GM18508 (cell line): ENCODE measurements at regions not wholly inside any gene's neighbourhood (a gene's known extent, or its start where the extent isn't known, plus 50 kb on each side); places are given as distances from the start of the nearest gene placed in this dataset.

Source experiments
- ATAC-seq: cut with Tn5 transposase; IDR thresholded peaks from one replicate; pipeline ENCODE4 v1.9.1; 2021; ENCODE audit warnings: moderate number of reproducible peaks; ENCODE audit not compliant: insufficient read depth, unreplicated experiment

GRCh38 chr10:88122145-88122544 lies 258.7 kb downstream of the PTEN start:
- ATAC-seq, result no peak

- no peak for ATAC-seq
These were observed 259.2 kb downstream of the PTEN start for GRCh38 chr10:88122576-88122975.

GRCh38 chr10:88125766-88126165 lies 262.3 kb downstream of the PTEN start:
- no peak for ATAC-seq

- ATAC-seq, result no peak
These were observed 263.3 kb downstream of the PTEN start for GRCh38 chr10:88126699-88127098.

- ATAC-seq, result no peak
These were observed 263.8 kb downstream of the PTEN start for GRCh38 chr10:88127269-88127668.

- ATAC-seq, result no peak
These were observed 264.3 kb downstream of the PTEN start for GRCh38 chr10:88127766-88128165.

- no peak for ATAC-seq
These were observed 265.6 kb downstream of the PTEN start for GRCh38 chr10:88129013-88129412.

- no peak for ATAC-seq
These were observed 267.5 kb downstream of the PTEN start for GRCh38 chr10:88130912-88131311.

- no peak for ATAC-seq
These were observed 268.2 kb downstream of the PTEN start for GRCh38 chr10:88131511-88132139.

- no peak for ATAC-seq
These were observed 273.3 kb downstream of the PTEN start for GRCh38 chr10:88136712-88137111.

GRCh38 chr10:88138319-88138848 lies 275.0 kb downstream of the PTEN start:
- ATAC-seq, result peak; percentile 72

- ATAC-seq, result no peak
These were observed 283.8 kb downstream of the PTEN start for GRCh38 chr10:88147000-88147798.

GRCh38 chr10:88149906-88150305 lies 286.5 kb downstream of the PTEN start:
- ATAC-seq, result no peak

GRCh38 chr10:88150339-88150738 lies 286.9 kb downstream of the PTEN start:
- ATAC-seq, result no peak

GRCh38 chr10:88152728-88153133 lies 289.3 kb downstream of the PTEN start:
- peak; percentile 68 for ATAC-seq

- ATAC-seq, result no peak
These were observed 291.3 kb downstream of the PTEN start for GRCh38 chr10:88154596-88155250.

GRCh38 chr10:88156341-88156740 lies 292.9 kb downstream of the PTEN start:
- no peak for ATAC-seq

- ATAC-seq, result no peak
These were observed 294.6 kb downstream of the PTEN start for GRCh38 chr10:88157981-88158465.

GRCh38 chr10:88158526-88159122 lies 295.2 kb downstream of the PTEN start:
- no peak for ATAC-seq

- no peak for ATAC-seq
These were observed 295.9 kb downstream of the PTEN start for GRCh38 chr10:88159127-88159829.
